ENCODE measurements at regions not wholly inside any gene's neighbourhood (a gene's known extent, or its start where the extent isn't known, plus 50 kb on each side); places are given as distances from the start of the nearest gene placed in this dataset.

GRCh38 chr2:128565441-128565840 is 246.8 kb upstream of the HS6ST1 start:
- no peak for TF ChIP-seq CTCF (IDR thresholded peaks at IDR 0.05; ENCODE audit: insufficient read depth, low read length, poor library complexity, severe bottlenecking)
- no peak for TF ChIP-seq EZH2phosphoT487 (conservative IDR thresholded peaks at IDR 0.05; ENCODE audit: low read length)
